Smooth muscle cell (in vitro differentiated cells): ENCODE measurements at regions not wholly inside any gene's neighbourhood (a gene's known extent, or its start where the extent isn't known, plus 50 kb on each side); places are given as distances from the start of the nearest gene placed in this dataset.

Source experiments
- DNase-seq: peaks from one replicate; lab custom pipeline; 2025; ENCODE audit not compliant: unreplicated experiment; lab: John Stamatoyannopoulos, UW
- H2AFZ ChIP-seq: fragments of 200-600 bp; sonication (generic); 2 replicates; pipeline ENCODE4 v1.6.0; 2016; ENCODE audit warnings: antibody characterized with exemption, low read depth, mild to moderate bottlenecking
- H3F3A ChIP-seq: fragments of 200-600 bp; sonication (generic); 2 replicates; pipeline ENCODE4 v1.6.0; 2017; ENCODE audit warnings: antibody characterized with exemption, low read depth
- H3K27ac ChIP-seq: fragments of 200-600 bp; sonication (generic); 2 replicates; pipeline ENCODE4 v1.5.1; 2016; ENCODE audit warnings: low read depth, mild to moderate bottlenecking
- H3K27me3 ChIP-seq: fragments of 200-600 bp; sonication (generic); 2 replicates; pipeline ENCODE4 v1.6.1; 2016; ENCODE audit warnings: low read depth, mild to moderate bottlenecking
- H3K36me3 ChIP-seq: fragments of 200-600 bp; sonication (generic); 2 replicates; pipeline ENCODE4 v1.5.1; 2016; ENCODE audit warnings: low read depth
- H3K4me1 ChIP-seq: fragments of 200-600 bp; sonication (generic); 2 replicates; pipeline ENCODE4 v1.5.1; 2016; ENCODE audit warnings: low read depth
- H3K4me2 ChIP-seq: fragments of 200-600 bp; sonication (generic); 2 replicates; pipeline ENCODE4 v1.6.0; 2016; ENCODE audit warnings: mild to moderate bottlenecking
- H3K4me3 ChIP-seq: fragments of 200-600 bp; sonication (generic); 2 replicates; pipeline ENCODE4 v1.5.1; 2016; ENCODE audit warnings: mild to moderate bottlenecking
- H3K79me2 ChIP-seq: fragments of 200-600 bp; sonication (generic); 2 replicates; pipeline ENCODE4 v1.6.0; 2016; ENCODE audit warnings: low read depth, mild to moderate bottlenecking
- H3K9ac ChIP-seq: fragments of 200-600 bp; sonication (generic); 2 replicates; pipeline ENCODE4 v1.6.0; 2016; ENCODE audit warnings: low read depth
- H3K9me3 ChIP-seq: fragments of 200-600 bp; sonication (generic); replicated peaks from 2 replicates; pipeline ENCODE4 v1.5.1; 2016; ENCODE audit warnings: low read depth
- H4K20me1 ChIP-seq: fragments of 200-600 bp; sonication (generic); 2 replicates; pipeline ENCODE4 v1.6.0; 2016; ENCODE audit warnings: low read depth
- CTCF ChIP-seq: fragments of 200-600 bp; sonication (generic); IDR thresholded peaks from 2 replicates; pipeline ENCODE4 v1.5.1; 2017; ENCODE audit warnings: borderline replicate concordance, mild to moderate bottlenecking, antibody characterized with exemption; ENCODE audit not compliant: insufficient read depth, poor library complexity, severe bottlenecking
- WGBS: methylation state at CpG from one replicate; pipeline ENCODE4 v1.1.7; 2016; ENCODE audit warnings: low lambda C conversion rate; 5-methylcytosine and 5-hydroxymethylcytosine counted together

- no peak for DNase-seq
- no peak overlapping the region for H3K4me3 ChIP-seq
- no peaks in the 10 kb centered on the region for H3K36me3 ChIP-seq
- no peak overlapping the region for H3K9ac ChIP-seq
- H3K79me2 ChIP-seq: no peaks in the 10 kb centered on the region
- no peaks in the 10 kb centered on the region for H3F3A ChIP-seq
- no peaks in the 10 kb centered on the region for H3K9me3 ChIP-seq
- TF ChIP-seq CTCF: no peak
- H3K4me1 ChIP-seq: no peaks in the 10 kb centered on the region
- 63% methylated on average over 3 of the region's 3 CpGs for WGBS
- no peaks in the 10 kb centered on the region for H4K20me1 ChIP-seq
- H3K4me2 ChIP-seq: no peak overlapping the region
- no peak overlapping the region for H3K27ac ChIP-seq
- H3K27me3 ChIP-seq: no peaks in the 10 kb centered on the region
- no peak overlapping the region for H2AFZ ChIP-seq
Observed at GRCh38 chr3:76063019-76063418, 277.7 kb upstream of the ZNF717 start.

GRCh38 chr3:76063811-76064210, 278.5 kb upstream of the ZNF717 start:
- no peak for TF ChIP-seq CTCF

GRCh38 chr3:76065964-76066363, 280.6 kb upstream of the ZNF717 start:
- Histone ChIP-seq H4K20me1 (no peaks in the 10 kb centered on the region), H3K27me3 (no peaks in the 10 kb centered on the region), H3K36me3 (no peaks in the 10 kb centered on the region), H3K4me3 (no peak overlapping the region), H3K79me2 (no peaks in the 10 kb centered on the region), H3K4me1 (no peaks in the 10 kb centered on the region), H3K4me2 (no peak overlapping the region), H2AFZ (no peak overlapping the region), H3F3A (no peaks in the 10 kb centered on the region), H3K9me3 (no peaks in the 10 kb centered on the region), H3K27ac (no peak overlapping the region), H3K9ac (no peak overlapping the region)
- no peak for DNase-seq
- TF ChIP-seq CTCF: no peak

More at GRCh38 chr3:76063811-76064210, 278.5 kb upstream of the ZNF717 start:
- Histone ChIP-seq H3K4me1 (no peaks in the 10 kb centered on the region), H3K9me3 (no peaks in the 10 kb centered on the region), H2AFZ (no peak overlapping the region), H3F3A (no peaks in the 10 kb centered on the region), H3K36me3 (no peaks in the 10 kb centered on the region), H3K4me2 (no peak overlapping the region), H3K27me3 (no peaks in the 10 kb centered on the region), H3K4me3 (no peak overlapping the region), H3K79me2 (no peaks in the 10 kb centered on the region), H3K9ac (no peak overlapping the region), H3K27ac (no peak overlapping the region), H4K20me1 (no peaks in the 10 kb centered on the region)
- WGBS: 61% methylated on average over 5 of the region's 5 CpGs
- DNase-seq: no peak

- Histone ChIP-seq H3K27me3 (no peaks in the 10 kb centered on the region), H3K36me3 (no peaks in the 10 kb centered on the region), H4K20me1 (no peaks in the 10 kb centered on the region), H3F3A (no peaks in the 10 kb centered on the region), H3K9ac (no peak overlapping the region), H2AFZ (no peak overlapping the region), H3K27ac (no peak overlapping the region), H3K79me2 (no peaks in the 10 kb centered on the region), H3K9me3 (no peaks in the 10 kb centered on the region), H3K4me2 (no peak overlapping the region), H3K4me3 (no peak overlapping the region), H3K4me1 (no peaks in the 10 kb centered on the region)
- 96% methylated on average over 2 of the region's 2 CpGs for WGBS
- no peak for DNase-seq
- no peak for TF ChIP-seq CTCF
Observed at GRCh38 chr3:76078101-76078500, 292.8 kb upstream of the ZNF717 start.
